ENCODE measurements at regions not wholly inside any gene's neighbourhood (a gene's known extent, or its start where the extent isn't known, plus 50 kb on each side); places are given as distances from the start of the nearest gene placed in this dataset.
"Not testable (repeated sequence)": the region's sequence is repeated elsewhere in the genome, so short reads cannot be mapped to it uniquely, and the experiment has no call there.

DNA sequence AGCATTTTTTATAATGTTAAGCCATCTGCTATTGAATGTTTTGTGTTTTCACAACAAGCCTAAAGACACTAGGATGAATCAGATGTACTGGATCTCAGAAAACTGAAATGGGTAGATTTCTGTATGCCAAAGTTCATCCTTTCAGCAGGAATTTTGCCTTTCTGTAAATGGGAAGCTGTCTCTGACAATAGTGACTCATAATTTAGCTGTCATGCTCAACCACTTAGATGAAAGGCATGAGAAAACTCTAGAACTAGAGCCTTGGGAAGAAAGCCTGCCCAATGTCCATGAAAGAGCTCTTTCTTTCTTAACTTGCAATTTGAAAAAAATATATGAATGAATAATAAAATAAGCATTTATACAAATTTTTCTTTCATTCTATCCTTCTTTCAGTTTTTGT, 616.0 kb upstream of the EDIL3 start:
- Histone ChIP-seq H3K36me3 (no peaks in the 10 kb centered on the region), H3K27ac (no peak overlapping the region), H3K9me3 (no peaks in the 10 kb centered on the region), H3K4me1 (ENCODE audit: control insufficient read depth in 1 of 2, low read depth in 2 of 2) (no peaks in the 10 kb centered on the region), H3K27me3 (replicated peaks; ENCODE audit: insufficient read depth) (no peaks in the 10 kb centered on the region), H3K4me3 (no peak overlapping the region)
- no peak for TF ChIP-seq CTCF (IDR thresholded peaks at IDR 0.05)
- ATAC-seq (ENCODE audit: insufficient number of reproducible peaks, low FRiP score, low read depth) (no peak), DNase-seq (ENCODE audit: low spot score) (no peak)

DNA sequence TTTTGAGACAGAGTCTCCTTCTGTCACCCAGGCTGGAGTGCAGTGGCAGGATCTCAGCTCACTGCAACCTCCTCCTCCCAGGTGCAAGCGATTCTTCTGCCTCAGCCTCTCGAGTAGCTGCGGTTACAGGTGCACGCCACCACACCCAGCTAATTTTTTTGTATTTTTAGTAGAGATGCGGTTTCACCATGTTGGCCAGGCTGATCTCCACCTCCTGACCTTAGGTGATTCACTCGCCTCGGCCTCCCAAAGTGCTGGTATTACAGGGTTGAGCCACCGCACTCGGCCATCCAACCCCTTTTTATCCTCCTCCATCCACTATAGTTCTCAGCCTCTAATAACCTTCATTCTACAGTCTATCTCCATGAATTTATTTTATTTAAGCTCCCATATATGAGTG, 617.3 kb upstream of the EDIL3 start:
- not testable (repeated sequence) for DNase-seq (ENCODE audit: low spot score); H3K4me1 ChIP-seq (ENCODE audit: control insufficient read depth in 1 of 2, low read depth in 2 of 2); H3K9me3 ChIP-seq; H3K36me3 ChIP-seq; H3K27me3 ChIP-seq (replicated peaks; ENCODE audit: insufficient read depth); ATAC-seq (ENCODE audit: insufficient number of reproducible peaks, low FRiP score, low read depth); H3K27ac ChIP-seq; H3K4me3 ChIP-seq

GRCh38 chr5:85010014-85010562, 625.4 kb upstream of the EDIL3 start:
- Histone ChIP-seq H3K4me1 (ENCODE audit: control insufficient read depth in 1 of 2, low read depth in 2 of 2) (no peaks in the 10 kb centered on the region), H3K36me3 (no peaks in the 10 kb centered on the region), H3K4me3 (no peak overlapping the region), H3K27ac (no peak overlapping the region), H3K27me3 (replicated peaks; ENCODE audit: insufficient read depth) (no peaks in the 10 kb centered on the region), H3K9me3 (no peaks in the 10 kb centered on the region)
- DNase-seq (ENCODE audit: low spot score) (no peak), ATAC-seq (ENCODE audit: insufficient number of reproducible peaks, low FRiP score, low read depth) (no peak)
- no peak for TF ChIP-seq CTCF (IDR thresholded peaks at IDR 0.05)

DNA sequence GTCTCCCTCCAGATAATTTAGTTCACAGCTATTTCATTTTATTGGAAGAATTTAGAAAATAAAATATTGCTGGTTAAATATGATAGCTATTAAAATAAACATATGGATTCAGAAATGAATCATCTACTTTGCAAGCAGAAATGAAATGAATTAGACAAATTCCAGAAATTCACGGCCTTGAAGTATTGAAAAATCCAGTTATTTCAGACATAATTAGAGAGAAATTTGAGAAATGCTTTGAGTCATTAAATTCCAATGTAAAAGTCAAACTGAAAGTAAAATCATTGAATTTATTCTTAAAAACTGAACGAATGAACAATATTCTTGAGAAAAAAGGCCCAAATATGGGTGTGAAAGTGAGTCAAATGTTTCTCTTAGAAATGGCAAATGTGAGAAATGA, 632.6 kb upstream of the EDIL3 start:
- Histone ChIP-seq H3K4me3 (no peak overlapping the region), H3K9me3 (no peaks in the 10 kb centered on the region), H3K27ac (no peak overlapping the region), H3K27me3 (replicated peaks; ENCODE audit: insufficient read depth) (no peaks in the 10 kb centered on the region), H3K4me1 (ENCODE audit: control insufficient read depth in 1 of 2, low read depth in 2 of 2) (no peaks in the 10 kb centered on the region), H3K36me3 (no peaks in the 10 kb centered on the region)
- DNase-seq (ENCODE audit: low spot score): no peak
- no peak for TF ChIP-seq CTCF (IDR thresholded peaks at IDR 0.05)
- no peak for ATAC-seq (ENCODE audit: insufficient number of reproducible peaks, low FRiP score, low read depth)

DNA sequence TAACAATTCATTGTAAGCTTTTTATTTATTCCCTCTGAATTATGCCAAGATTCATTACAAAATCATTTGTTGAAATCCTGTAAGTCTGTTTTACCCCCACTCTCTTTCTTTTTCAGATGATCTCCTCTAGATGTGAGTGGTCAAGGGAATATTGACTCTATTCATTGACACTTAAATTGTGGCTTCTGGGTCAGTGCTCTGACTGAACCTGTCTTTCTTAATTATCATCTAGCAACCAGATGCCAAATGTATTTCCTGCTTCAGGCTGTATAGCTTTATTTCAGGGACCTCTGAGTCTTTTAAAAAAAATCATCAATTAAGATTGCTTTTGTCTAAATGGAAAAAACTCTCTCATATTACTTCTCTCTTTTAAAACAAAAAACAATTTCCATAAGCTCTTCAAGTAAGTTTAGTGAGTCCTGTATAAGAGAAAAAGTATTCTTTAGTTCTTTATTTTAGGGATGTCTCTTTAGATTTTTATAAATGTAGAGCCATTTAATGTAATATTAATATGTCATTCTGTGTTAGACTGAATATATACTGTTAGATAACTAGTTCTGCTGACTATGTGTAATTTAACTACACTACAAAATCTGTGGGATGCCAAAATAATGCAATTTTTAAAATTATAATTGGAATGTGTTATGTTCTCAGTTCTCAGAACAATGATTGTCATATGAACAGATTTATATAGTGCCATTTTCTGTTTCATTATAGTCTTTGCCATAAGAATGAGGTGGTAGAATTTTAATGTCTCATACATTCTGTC, 645.8 kb upstream of the EDIL3 start:
- Histone ChIP-seq H3K27me3 (replicated peaks; ENCODE audit: insufficient read depth) (no peaks in the 10 kb centered on the region), H3K4me3 (no peak overlapping the region)
- no peak for DNase-seq (ENCODE audit: low spot score)

More for the DNA sequence above, 645.8 kb upstream of the EDIL3 start:
- Histone ChIP-seq H3K9me3 (no peaks in the 10 kb centered on the region), H3K27ac (no peak overlapping the region), H3K36me3 (no peaks in the 10 kb centered on the region), H3K4me1 (ENCODE audit: control insufficient read depth in 1 of 2, low read depth in 2 of 2) (no peaks in the 10 kb centered on the region)
- no peak for TF ChIP-seq CTCF (IDR thresholded peaks at IDR 0.05)
- no peak for ATAC-seq (ENCODE audit: insufficient number of reproducible peaks, low FRiP score, low read depth)
